ENCODE measurements at regions not wholly inside any gene's neighbourhood (a gene's known extent, or its start where the extent isn't known, plus 50 kb on each side); places are given as distances from the start of the nearest gene placed in this dataset.

DNA sequence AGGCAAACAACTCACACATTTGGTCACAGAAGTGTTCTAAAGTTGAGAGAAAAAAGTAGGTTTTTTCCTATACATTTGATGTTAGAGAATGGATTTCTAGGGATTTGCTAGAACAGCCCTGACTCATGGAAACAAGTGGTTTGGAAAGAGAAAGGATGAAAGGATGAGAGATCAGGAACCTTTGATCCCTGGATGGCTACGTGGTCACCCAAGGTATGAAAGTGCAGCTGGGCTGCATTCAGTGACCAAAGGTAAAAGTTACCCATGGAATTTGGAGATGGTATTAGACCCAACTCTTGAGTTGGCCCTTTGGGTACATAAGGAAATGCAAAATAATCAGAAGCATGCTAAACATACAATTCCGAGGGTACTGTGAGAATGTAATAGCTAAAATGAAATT is 61.3 kb upstream of the SPIN1 start:
- DNase-seq, result no peak

DNA sequence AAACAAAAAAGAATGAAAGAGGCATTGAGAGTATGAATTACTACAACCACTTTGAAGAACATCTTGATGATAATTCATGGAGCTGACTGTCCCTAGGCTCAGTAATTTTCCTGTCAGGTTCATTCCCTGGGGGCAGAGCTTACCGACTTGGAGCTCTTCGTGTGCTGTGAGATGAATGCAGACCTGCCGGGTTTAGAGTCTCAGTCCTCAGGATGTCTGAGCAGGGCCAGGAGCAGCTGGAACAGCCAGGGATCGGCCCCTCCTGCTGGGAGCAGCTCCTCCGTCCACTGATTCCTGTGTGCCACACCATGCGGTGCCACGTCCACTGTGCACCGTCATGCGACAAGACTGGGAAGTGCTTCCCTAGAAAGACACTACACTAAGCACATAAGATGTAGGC is 62.2 kb upstream of the SPIN1 start:
- DNase-seq, result no peak

DNA sequence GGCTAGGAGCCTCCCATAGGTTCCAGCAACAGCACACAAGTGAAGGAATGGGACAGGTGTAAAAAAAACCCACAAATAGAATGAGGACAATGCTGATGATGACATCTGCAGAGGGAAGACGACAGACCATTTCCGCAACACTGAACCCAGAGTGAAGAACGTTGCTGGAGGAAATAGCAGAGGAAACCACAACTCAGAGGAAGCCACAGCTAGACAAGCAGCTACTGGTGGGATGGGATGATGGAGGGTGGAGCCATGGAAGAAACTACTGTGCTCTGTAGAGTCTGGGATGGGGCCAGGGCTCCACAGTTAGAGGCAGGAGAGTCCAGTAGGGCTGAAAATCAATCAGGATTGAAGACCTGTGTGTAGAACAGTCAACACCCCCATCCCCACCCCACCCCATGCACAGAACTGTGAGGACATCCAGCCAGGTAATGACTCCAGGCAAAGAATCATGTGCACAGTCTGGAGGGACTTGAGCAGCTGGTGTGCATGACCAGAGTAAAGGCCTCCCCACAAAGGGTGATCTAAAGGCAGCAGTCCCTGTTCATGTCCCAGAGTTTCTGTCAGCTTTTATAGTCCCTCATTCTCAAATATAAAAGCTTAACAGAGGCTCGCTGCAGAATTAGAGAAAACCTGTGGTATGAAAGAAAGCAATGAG is 65.2 kb upstream of the SPIN1 start:
- DNase-seq, result peak; percentile 33

DNA sequence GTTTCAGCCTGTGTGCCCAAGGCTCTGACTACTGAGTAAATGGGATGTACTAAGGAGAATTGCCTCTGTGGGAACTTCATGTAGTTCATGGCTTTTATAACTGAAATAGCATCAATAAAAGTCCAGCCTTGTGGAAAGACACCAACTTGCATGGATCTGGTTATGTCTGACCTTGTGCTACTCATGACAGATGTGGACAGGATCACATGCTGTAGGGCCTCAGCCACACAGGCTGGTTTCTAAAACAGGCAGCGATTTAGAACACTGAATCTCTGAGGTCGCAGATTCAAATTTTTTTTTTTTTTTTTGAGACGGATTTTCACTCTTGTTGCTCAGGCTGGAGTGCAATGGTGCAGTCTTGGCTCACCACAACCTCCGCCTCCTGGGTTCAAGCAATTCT is 66.5 kb upstream of the SPIN1 start:
- DNase-seq, result no peak

DNA sequence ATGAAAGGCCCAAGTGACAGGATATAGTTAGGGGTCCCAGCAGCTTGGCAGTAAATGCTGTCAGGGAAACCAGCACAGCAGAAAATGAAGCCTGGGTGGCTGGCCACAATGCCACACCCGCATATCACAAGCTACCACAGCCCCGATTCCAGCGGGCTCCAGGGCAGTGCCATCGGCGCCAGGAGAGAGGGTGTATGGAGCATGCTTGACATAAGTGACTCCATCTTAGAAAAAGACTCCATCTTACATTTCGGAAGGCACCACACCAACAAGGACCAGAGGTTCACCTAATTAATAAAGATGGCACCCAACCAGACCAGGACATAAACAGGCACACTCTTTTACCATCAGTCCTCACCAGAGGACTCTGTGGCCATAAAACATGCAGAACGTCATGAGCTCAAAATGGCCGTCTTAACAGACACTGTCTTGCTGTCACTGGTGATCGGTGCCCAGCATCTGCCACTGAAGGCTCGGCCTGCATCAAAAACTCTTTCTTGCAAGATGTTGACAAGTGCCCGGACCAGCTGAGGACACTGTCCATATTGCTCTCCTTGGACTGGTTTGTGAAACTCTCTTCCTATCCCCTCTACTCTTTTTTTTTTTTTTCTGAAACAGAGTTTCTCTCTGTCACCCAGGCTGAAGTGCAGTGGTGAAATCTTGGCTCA is 67.4 kb upstream of the SPIN1 start:
- DNase-seq, result no peak

DNA sequence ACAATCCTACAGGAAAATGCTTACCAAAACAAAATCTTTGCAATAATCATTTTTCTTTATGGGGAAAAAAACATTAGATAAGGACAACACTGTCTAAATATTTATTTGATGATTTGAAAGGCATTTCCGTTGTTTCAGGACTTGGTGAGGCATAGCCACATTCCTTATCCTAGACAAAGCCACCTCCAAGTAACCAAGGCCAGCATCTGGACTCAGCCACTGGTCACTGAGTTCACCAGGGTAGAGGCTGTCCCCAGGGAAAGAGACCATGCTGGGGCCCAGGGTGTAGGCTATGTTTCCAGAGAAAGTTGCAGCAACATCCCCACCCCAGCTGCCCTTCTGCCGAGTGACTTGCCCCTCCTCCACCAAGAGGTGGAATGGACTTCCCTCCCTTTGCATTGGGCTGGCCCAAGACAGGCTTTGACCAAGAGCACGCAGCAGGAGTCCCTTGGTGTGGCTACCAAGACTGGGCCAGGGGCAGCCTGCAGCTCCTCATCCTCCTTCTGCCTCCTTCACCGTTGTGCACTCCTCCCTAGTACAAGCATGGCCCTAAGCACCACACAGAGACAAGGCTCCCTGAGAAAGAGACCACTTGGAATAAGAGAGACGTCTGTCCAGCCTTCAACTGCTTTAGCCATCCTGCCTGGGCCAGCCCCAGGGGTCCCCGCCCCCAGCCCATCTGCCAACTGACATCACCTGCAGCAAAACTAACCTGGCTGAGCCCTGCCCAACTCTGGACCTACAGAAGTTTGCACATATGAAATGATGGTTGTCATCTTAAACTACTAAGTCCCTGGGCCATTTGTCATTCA is 68.1 kb upstream of the SPIN1 start:
- no peak for DNase-seq

DNA sequence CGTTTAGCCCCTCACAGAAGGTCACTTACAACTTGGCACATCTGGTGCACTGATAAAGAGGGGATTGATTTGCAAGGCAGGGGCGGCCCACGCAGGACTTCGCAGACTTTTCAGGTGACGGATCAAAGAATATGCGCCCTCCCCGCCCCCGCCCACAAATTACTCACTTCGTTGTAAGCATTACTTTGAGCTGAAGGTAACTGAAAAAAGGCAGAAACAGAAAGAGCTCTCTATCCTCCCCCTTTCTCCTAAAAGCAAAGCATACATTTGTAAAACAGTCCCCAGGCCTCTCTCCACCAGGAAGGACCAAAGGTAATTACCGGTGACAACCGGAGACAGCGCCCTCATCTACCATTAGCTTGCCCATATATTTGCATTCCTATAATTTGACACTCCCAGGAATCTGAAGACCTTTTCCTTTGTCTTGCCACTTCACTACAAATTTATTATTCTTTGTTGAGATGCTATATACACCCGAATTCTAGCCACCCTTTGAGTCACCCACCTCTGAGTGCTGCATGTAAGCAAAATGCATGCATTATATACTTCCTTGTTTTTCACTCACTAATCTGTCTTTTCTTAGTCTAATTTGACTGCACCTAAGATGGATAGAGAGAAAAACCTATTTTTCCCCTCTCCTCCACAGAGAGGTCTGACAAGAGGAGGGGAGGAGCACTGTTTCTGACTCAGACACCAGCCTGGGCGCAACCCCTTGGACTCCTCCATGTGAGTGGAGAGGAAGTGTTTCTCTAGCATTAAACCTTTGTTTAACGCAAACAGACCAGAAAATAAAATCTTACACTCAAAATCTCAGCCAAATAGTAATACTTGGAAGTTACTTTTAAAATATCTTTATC is 74.7 kb upstream of the SPIN1 start:
- DNase-seq, result no peak

DNA sequence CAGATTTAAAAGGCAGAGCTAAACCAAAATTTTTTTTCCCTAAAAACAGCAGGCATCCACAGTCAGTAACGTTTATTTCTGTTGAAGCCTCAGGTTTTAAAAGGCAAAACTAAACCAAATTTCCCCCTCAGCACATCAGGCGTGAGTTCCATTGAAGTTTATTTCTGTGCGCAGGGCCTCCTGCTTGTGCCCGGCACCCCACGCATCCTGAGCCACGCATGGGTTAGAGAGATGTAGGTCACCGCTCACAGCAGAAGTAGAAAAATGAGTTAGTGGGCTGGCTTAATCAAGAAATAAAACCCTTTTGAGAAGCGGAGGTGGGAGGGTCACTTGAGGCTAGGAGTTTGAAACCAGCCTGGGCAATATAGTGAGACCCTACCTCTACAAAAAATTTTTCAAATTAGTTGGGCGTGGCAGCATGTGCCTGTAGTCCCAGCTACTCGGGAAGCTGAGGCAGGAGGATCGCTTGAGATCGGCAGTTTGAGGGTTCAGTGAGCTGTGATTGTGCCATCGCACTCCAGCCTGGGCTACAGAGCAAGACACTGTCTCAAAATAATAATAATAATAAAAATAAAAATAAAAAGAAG is 75.6 kb upstream of the SPIN1 start:
- DNase-seq, result no peak

DNA sequence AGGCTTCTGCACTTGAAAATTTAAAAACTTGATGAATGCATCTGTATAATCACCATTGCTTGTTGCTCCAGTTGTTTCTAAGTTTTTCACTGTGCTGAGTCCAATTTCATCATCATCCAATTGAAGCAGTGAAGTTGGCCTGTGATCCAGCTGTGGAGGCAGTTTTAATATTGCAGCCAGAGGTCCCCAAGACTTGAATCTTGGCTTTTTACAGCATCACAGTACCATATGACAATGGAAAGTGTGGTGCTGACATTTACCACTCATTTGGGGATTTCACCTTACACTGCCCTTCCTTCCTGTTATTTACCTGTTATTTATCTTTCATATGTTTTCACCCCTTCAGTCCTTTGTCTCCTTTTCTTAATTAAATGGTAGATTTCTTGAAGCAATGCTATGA is 76.2 kb upstream of the SPIN1 start:
- DNase-seq, result no peak

DNA sequence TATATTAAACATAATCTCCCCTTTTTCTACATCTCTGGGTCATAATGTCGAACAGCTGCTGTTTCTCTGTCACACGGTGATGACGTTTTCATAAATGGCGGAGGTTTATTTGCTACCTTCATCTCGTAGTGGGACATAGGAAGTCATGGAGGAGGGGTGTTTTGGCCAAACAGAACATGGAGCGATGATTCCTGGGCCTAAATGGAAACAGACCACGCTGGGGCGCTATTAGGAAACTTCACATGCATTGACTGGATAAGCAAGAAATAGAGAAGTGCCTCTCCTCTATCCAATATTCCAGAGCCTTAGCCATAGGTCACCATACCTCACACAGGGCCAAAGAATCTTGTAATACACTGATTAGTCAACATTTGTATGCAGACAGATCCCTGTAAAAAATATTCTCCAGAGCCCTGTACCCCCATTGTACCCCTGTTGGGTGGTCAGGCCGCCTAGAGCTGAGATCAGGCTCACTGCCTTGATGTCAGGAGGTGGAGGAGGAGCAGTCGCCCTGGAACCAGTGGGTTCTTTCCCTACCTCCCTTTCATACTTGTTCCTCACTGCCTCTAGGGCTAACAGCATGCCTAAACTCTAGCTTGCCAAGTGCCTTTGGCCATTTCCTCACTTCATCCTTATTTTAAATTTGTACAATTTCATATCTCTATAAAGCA is 77.8 kb upstream of the SPIN1 start:
- no peak for DNase-seq

DNA sequence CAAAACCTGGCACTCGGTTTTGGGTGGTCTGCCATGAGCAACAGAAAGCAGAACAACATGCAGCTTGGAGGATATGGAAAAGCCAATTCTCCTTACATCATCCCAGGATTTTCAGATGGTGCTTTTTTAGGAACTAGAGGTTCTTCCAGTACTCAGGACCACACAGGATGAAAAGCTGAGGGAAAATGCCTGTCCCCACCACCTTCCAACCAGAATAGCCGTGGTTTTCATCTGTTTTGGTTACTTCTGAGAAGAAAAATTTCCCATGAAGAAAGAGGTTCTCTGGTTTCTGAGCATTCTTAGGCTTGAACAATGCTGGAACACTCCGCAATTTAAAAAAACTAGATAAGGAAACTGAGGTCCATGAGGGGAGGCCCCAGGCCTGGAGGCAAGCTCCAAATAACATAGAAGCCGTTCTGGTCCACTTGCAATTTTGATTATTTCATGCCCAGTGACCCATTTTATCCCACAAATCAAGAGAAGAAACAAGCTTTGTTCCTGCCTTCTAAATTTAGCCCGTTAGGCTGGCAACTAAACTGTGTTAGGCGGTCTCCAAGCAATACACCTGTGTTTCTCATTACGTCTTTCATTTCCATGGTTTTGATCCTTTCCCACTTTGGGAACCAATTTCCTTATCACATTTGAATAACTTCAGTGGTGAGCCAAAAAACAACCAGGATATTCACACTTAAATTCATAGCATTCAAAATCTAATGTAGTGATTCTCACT is 79.2 kb upstream of the SPIN1 start:
- DNase-seq, result no peak

DNA sequence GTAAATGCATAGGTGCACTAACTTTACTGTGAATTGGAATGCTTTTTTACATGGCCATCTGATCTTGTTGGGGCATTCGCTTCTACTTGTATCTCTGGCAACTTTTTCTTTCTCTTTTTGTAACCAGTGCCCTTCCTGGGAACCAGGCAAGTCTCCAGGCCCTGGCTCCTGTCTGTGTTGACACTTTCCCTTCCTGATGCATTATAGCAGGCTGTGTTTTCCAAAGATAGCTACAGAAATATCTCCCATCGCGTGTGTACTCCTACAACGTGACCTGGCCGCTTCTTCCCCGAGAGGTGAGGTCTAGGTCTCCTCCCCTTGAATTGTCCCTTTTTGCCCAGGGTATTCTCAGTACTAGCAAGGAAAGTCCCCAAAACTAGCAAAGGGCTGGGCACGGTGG is 81.1 kb upstream of the SPIN1 start:
- no peak for DNase-seq

DNA sequence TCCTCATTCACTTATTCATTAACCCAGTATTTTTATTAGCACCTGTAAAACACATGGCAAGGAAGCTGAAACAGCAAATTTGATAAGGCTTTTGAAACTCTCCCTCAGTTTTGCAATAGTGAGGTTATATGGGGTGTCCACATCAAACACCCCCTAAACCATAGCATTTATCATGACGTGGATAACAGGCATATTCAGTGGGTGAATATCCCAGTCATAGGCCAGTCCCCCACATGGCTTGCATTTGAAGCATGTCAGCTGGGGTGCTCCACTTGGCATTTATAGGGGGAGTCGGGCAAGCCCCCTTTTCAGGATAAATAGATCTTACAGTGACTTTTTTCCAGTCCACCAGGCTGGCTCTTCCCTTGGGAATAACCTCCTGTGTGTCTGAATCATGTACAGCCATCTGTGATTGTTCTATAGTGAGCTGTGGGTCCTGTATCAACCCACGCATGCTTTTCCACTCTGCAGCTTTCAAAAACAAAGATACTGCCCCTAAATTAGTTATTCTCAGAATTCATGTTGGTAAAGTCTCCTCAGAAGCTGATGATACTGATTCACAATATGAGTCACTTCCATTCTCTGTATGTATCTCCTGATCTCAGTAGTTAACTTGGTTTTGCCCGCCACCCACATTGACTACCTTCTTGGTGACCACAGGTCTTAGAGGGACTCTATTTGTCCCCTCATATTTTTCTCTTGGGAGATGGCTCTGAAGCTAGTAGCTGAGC is 84.4 kb upstream of the SPIN1 start:
- peak; percentile 38 for DNase-seq

DNA sequence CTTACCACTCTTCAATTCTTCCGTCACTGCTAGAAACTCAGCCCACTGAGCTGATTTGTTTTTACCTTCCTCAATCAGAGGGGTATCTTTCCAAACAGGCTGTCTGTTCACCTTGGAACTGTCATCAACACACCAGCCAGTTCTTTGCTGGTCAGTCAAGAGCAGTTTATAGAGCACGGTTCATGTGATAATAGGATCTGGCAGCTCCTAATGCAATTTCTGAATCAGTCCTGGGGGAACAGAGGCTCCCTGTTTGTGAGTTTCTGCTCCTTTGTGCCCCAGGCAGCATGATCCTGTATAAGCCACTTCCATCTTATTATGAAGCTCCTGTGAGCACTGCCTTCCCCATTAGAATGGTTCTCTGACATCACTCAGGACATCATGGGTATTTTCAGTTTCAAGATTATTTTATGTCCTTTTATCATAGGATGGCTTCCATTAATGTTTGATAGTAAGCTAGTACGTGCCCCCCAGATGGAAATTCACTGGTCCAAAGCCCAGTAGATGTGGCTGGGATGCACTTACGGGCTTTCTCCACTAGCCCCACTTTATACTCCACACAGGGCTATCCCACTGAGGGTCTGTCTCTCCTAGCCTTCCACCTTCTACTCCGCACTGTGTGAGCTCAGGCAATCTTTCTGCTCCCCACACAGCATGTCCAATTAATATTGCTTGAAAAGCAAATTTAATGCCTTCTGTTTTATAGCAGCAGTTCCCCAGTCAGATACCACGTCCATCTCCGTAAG is 85.5 kb upstream of the SPIN1 start:
- no peak for DNase-seq

DNA sequence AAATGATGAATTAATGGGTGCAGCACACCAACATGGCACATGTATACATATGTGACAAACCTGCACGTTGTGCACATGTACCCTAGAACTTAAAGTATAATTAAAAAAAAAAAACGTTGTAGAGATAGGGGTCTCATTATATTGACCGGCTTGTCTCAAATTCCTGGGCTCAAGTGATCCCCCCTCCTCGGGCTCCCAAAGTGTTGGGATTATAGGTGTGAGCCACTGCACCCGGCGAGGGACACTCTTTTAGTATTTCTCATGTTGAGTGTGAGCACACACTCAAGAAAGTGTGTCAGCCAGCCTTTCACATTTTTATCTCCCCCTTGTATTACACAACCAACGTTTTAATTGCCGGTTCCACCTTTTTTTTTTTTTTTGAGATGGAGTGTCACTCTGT is 87.7 kb upstream of the SPIN1 start:
- no peak for DNase-seq

DNA sequence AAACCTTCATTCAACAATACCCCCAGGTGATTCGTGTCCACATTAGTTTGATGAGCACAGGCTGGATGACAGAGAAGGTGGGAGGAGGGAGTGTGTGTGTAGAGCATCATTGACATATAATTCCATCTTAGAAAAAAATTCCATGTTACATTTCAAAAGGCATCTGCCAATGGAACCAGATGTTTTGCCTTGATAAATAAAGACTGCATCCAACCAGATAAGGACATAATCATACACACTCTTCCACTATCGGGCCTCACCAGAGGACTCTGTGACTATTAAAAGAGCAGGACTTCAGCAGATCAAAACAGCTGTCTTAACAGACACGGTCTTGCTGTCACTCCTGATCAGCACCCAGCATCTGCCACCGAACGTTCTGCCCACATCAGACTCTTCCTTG is 96.4 kb upstream of the SPIN1 start:
- no peak for DNase-seq

DNA sequence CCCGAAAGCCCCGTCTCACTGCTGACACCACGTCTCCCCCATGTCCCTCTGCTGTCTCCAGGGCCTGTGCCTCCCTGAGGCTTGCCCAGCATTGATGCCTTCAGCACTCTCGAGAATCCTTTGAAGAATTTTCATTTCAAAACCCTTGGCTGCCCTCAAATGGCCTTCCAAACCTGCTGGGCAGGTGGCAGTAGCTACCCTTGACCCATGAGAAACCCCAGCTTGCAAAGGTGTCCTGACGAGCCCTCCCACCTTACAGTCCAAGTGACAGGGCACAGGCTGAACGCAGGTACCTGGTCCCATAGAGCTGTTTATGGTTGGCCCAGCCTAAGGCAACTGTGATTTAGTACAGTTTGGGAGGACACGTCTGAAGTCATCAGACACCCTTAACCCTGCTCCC is 97.2 kb upstream of the SPIN1 start:
- no peak for DNase-seq

DNA sequence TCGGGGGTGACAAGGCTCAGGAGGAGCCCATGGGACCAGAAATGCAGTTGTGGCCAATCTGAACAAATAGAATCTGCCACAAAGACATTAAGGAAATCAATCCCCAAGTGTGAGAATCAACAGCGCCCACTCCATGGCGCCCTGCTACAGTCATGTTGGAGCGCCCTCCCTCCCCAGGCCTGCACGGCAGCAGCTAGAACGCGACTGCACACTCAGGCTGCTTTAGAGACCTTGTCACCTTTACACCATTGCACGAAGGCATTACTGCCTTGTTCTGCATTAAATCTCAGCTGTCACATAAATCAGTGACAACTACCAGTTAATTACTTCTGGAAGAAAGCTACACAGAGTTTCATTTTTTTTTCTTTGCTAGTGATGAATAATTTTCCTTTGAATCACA is 98.7 kb upstream of the SPIN1 start:
- DNase-seq, result no peak

DNA sequence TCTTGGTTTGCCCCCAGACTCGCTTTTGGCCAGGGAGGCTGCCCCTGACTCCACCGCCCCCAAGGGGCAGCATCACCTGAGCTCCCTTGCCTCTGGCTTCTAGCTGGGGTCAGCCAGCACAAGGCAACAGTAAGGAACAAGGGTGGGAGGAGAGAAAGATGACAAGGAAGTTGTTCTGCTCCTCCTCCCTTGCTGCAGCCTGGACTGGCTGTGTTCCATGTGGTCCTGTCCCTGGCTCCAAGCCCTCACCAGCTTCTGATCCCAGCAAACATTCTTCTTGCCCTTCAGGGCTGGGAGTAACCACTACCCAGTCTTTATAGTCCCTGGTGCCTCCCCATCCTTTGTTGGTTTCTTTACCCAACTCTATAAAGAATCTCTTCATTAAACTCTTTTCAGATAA is 100.3 kb upstream of the SPIN1 start:
- DNase-seq, result no peak

DNA sequence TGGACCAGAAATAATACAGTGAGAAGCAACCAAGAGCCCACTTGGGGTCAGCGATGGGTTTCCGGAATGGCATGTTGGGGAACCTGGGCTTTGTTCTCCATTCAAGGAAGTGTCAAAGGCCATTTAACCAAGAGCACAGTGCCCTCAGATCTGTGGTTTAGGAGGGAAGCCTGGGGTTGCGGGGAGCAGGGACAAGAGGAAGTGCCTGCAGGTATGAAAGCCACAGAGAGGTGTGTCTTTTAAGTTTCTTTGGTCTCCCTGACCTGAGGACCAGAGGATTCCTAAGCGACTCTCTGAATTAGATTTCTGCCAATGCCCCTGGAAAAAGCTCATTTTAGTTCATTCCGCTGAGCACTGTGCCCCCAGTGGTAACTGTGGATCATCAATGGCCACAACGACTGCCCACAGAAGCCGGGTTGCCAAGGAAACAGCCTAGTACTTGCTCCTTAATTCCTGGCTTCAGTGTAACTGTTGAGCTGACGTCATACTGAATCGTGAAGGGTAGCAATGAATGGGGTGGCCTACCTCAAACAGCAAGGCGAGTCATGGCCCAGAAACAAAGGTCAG is 107.3 kb upstream of the SPIN1 start:
- DNase-seq, result no peak
